H1 (cell line): ENCODE measurements at regions not wholly inside any gene's neighbourhood (a gene's known extent, or its start where the extent isn't known, plus 50 kb on each side); places are given as distances from the start of the nearest gene placed in this dataset.
A peak's percentile ranks its signal among the peaks of the same experiment; 100 is the strongest.

Experiments used
- CTCF ChIA-PET: fragments of 300-600 bp; sonication (Branson Sonifier 250); formaldehyde crosslinking; loops from one replicate; lab custom pipeline; 2021; ENCODE audit not compliant: partially characterized antibody; lab: Charles Lee
- POLR2A ChIA-PET: fragments of 300-600 bp; sonication (Branson Sonifier 250); formaldehyde crosslinking; loops from one replicate; lab custom pipeline; 2021; ENCODE audit warnings: inconsistent platforms; ENCODE audit not compliant: partially characterized antibody; lab: Charles Lee
- DNase-seq, 2 experiments: peaks; one replicate each; pipeline versions ENCODE4 v3.0.0 to v3.0.0-alpha.2; 2010 to 2022; ENCODE audit warnings: low spot score in 2 of 2, low read depth in 1 of 2, mixed read lengths in 1 of 2
- FAIRE-seq: peaks from 2 replicates; lab custom pipeline; 2011; peaks lifted over from hg19 to GRCh38; lab: Jason Lieb, UNC
- H2AFZ ChIP-seq: 2 replicates; pipeline ENCODE4 v1.8.1; 2012; ENCODE audit warnings: low read length, inconsistent platforms
- H2AK5ac ChIP-seq: 2 replicates; pipeline ENCODE4 v1.6.1; 2013; ENCODE audit warnings: low read depth, low read length
- H2BK120ac ChIP-seq: replicated peaks from 2 replicates; pipeline ENCODE3; 2013; ENCODE audit warnings: low read depth, low read length, inconsistent platforms
- H2BK12ac ChIP-seq: 2 replicates; pipeline ENCODE4 v1.6.1; 2013; ENCODE audit warnings: low read depth, low read length
- H2BK15ac ChIP-seq: 2 replicates; pipeline ENCODE4 v1.6.1; 2013; ENCODE audit warnings: low read length
- H2BK20ac ChIP-seq: 2 replicates; pipeline ENCODE4 v1.6.1; 2013; ENCODE audit warnings: low read length
- H2BK5ac ChIP-seq: 2 replicates; pipeline ENCODE4 v1.6.1; 2013; ENCODE audit warnings: low read depth, low read length
- H3K14ac ChIP-seq: 2 replicates; pipeline ENCODE4 v1.6.1; 2013; ENCODE audit warnings: inconsistent platforms; ENCODE audit not compliant: insufficient read length
- H3K18ac ChIP-seq: 2 replicates; pipeline ENCODE4 v1.6.1; 2013; ENCODE audit warnings: low read length; ENCODE audit errors: extremely low read depth
- H3K23ac ChIP-seq: 2 replicates; pipeline ENCODE4 v1.6.1; 2013; ENCODE audit warnings: inconsistent platforms; ENCODE audit not compliant: insufficient read length
- H3K23me2 ChIP-seq: 2 replicates; pipeline ENCODE4 v1.6.1; 2013; ENCODE audit warnings: low read depth, low read length
- H3K27ac ChIP-seq: 2 replicates; pipeline ENCODE4 v1.6.1; 2011; ENCODE audit warnings: low read depth, low read length, inconsistent platforms
- H3K27me3 ChIP-seq, 4 experiments: replicated peaks in 1 of 4; 1 replicate in 1 of 4; 2 replicates in 3 of 4; pipeline versions ENCODE4 v1.6.1 to v1.8.1; 2011 to 2013; ENCODE audit warnings: low read length in 3 of 4, mild to moderate bottlenecking in 3 of 4, inconsistent platforms in 2 of 4, mixed read lengths in 2 of 4, moderate library complexity in 1 of 4; ENCODE audit not compliant: control insufficient read depth in 3 of 4, insufficient read depth in 3 of 4; ENCODE audit errors: extremely low read depth in 1 of 4
- H3K36me3 ChIP-seq, 4 experiments: 2 replicates each; pipeline versions ENCODE4 v1.6.1 to v1.8.1; 2011 to 2013; ENCODE audit warnings: mild to moderate bottlenecking in 4 of 4, low read length in 3 of 4, moderate library complexity in 2 of 4, control low read depth in 1 of 4, inconsistent platforms in 1 of 4; ENCODE audit not compliant: insufficient read depth in 4 of 4, control insufficient read depth in 2 of 4
- H3K4ac ChIP-seq: replicated peaks from 2 replicates; pipeline ENCODE3; 2013; ENCODE audit warnings: low read length, low read depth, mixed read lengths, inconsistent platforms; ENCODE audit not compliant: insufficient read length
- H3K4me1 ChIP-seq, 4 experiments: replicated peaks in 1 of 4; 1 replicate in 1 of 4; 2 replicates in 3 of 4; pipeline versions ENCODE4 v1.6.1 to v1.8.1; 2011 to 2013; ENCODE audit warnings: low read length in 3 of 4, inconsistent platforms in 2 of 4, mixed read lengths in 1 of 4; ENCODE audit not compliant: insufficient read depth in 4 of 4, control insufficient read depth in 3 of 4
- H3K4me2 ChIP-seq, 2 experiments: 2 replicates each; pipeline versions ENCODE4 v1.6.1 to v1.8.1; 2011 to 2013; ENCODE audit warnings: low read depth in 2 of 2, low read length in 2 of 2, control low read depth in 1 of 2, inconsistent platforms in 1 of 2, mild to moderate bottlenecking in 1 of 2; ENCODE audit not compliant: insufficient read depth in 1 of 2
- H3K4me3 ChIP-seq, 4 experiments: fragments of 200-600, 300-600 bp in 1 of 4; sonication (generic), shearing (Covaris generic), sonication (Bioruptor Twin) in 1 of 4; 2 replicates each; pipeline versions ENCODE4 v1.5.1 to v1.8.1; 2011 to 2016; ENCODE audit warnings: low read length in 4 of 4, low read depth in 3 of 4, control low read depth in 2 of 4, inconsistent platforms in 2 of 4, mild to moderate bottlenecking in 2 of 4, mixed read lengths in 1 of 4, moderate library complexity in 1 of 4; ENCODE audit not compliant: insufficient read depth in 2 of 4; ENCODE audit errors: extremely low read depth in 1 of 4
- H3K56ac ChIP-seq: replicated peaks from 2 replicates; pipeline ENCODE3; 2013; ENCODE audit warnings: low read depth, mild to moderate bottlenecking, mixed read lengths, low read length, inconsistent platforms; ENCODE audit not compliant: insufficient read length
- H3K79me1 ChIP-seq: 2 replicates; pipeline ENCODE4 v1.6.1; 2013; ENCODE audit warnings: low read depth, low read length, control low read depth
- H3K79me2 ChIP-seq, 2 experiments: 2 replicates each; pipeline versions ENCODE4 v1.6.1 to v1.8.1; 2012 to 2013; ENCODE audit warnings: low read length in 2 of 2, mild to moderate bottlenecking in 2 of 2, inconsistent platforms in 1 of 2; ENCODE audit not compliant: insufficient read depth in 2 of 2, control insufficient read depth in 1 of 2
- H3K9ac ChIP-seq, 4 experiments: replicated peaks in 1 of 4; 1 replicate in 1 of 4; 2 replicates in 3 of 4; pipeline versions ENCODE4 v1.6.1 to v1.8.1; 2011 to 2013; ENCODE audit warnings: low read depth in 3 of 4, low read length in 3 of 4, control low read depth in 2 of 4, mild to moderate bottlenecking in 2 of 4, moderate library complexity in 2 of 4, inconsistent platforms in 1 of 4; ENCODE audit errors: extremely low read depth in 1 of 4
- H3K9me3 ChIP-seq, 2 experiments: 2 replicates each; pipeline versions ENCODE4 v1.6.1 to v1.8.1; 2012 to 2013; ENCODE audit warnings: mild to moderate bottlenecking in 2 of 2, moderate library complexity in 2 of 2, control low read depth in 1 of 2, inconsistent platforms in 1 of 2, low read depth in 1 of 2, low read length in 1 of 2, mixed read lengths in 1 of 2; ENCODE audit not compliant: insufficient read depth in 2 of 2
- H4K20me1 ChIP-seq, 2 experiments: replicated peaks in 1 of 2; 2 replicates each; pipeline versions ENCODE3 to v1.8.1; 2011 to 2013; ENCODE audit warnings: inconsistent platforms in 2 of 2, low read length in 2 of 2, mild to moderate bottlenecking in 1 of 2; ENCODE audit not compliant: insufficient read depth in 2 of 2, control insufficient read depth in 1 of 2
- H4K5ac ChIP-seq: 2 replicates; pipeline ENCODE4 v1.6.1; 2013; ENCODE audit warnings: low read length, low read depth, mixed read lengths, inconsistent platforms; ENCODE audit not compliant: insufficient read length
- H4K8ac ChIP-seq: 2 replicates; pipeline ENCODE4 v1.8.0; 2013; ENCODE audit warnings: mild to moderate bottlenecking, moderate library complexity, low read length, inconsistent platforms; ENCODE audit not compliant: insufficient read depth; ENCODE audit errors: extremely low read depth
- H4K91ac ChIP-seq: replicated peaks from 2 replicates; pipeline ENCODE3; 2013; ENCODE audit warnings: low read length, mixed read lengths, inconsistent platforms; ENCODE audit not compliant: insufficient read length
- BACH1 ChIP-seq: IDR thresholded peaks from 2 replicates; pipeline ENCODE4 v1.6.1; 2012; ENCODE audit warnings: low read length, improper control_type of control experiment
- FOSL1 ChIP-seq: IDR thresholded peaks from 2 replicates; pipeline ENCODE4 v1.6.1; 2011; ENCODE audit warnings: mild to moderate bottlenecking, low read depth, low read length, moderate library complexity; ENCODE audit not compliant: insufficient read depth
- MAFK ChIP-seq: IDR thresholded peaks from 2 replicates; pipeline ENCODE4 v1.6.1; 2012; ENCODE audit warnings: low read depth, mild to moderate bottlenecking, improper control_type of control experiment, low read length
- SP2 ChIP-seq: IDR thresholded peaks from 2 replicates; pipeline ENCODE4 v1.6.1; 2012; ENCODE audit warnings: mild to moderate bottlenecking, low read length, inconsistent platforms
- WGBS, 2 experiments: shearing (Covaris generic) in 1 of 2; methylation state at CpG; one replicate each; pipeline versions ENCODE4 v1.1.6 to v1.1.7; 2013 to 2015; ENCODE audit warnings: low lambda C conversion rate in 2 of 2, mixed read lengths in 2 of 2, inconsistent platforms in 1 of 2, low coverage in 1 of 2, missing lambda C conversion rate in 1 of 2; ENCODE audit not compliant: insufficient replicate concordance in 2 of 2, insufficient coverage in 1 of 2, insufficient read length in 1 of 2; ENCODE audit errors: extremely low coverage in 1 of 2, missing lambda C conversion rate in 1 of 2; 5-methylcytosine and 5-hydroxymethylcytosine counted together

DNA sequence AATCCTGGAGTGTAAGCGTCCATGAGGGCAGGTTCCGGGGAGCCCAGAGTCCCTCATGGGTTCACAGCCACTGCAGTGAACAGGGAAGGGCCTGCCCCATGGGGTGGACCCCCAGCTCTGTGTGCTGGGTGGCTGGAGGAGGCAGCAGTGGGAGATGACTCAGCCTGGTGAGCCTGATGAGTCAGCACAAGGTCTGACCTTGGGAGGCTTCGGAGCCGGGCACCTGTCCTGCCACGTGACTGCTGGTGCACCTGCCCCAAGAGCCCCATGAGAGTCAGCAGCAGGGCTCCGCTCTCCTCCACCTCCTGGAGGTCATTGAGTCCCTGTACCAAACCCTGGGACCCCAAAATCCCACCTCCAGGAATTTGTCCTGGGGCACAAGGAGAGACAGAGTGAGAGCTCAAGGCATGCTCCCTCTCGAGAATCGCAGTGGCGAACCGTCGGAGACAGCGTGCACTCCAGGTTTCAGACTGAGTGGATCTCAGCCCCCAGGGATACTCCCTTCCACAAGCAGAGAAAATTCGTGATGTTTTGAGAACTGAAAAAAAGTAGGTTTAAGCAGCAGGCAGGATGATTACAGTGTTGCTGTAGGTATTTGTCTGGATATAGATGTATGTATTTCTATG is 1221.7 kb downstream of the BRD1 start:
- Histone ChIP-seq H3K23ac (no peak overlapping the region), H2BK20ac (no peak overlapping the region), H2BK5ac (no peak overlapping the region; the same call in 1 of the 2 replicates), H4K8ac (no peak overlapping the region), H4K91ac (no peak overlapping the region), H3K4me3 (no peak overlapping the region), H2BK15ac (no peak overlapping the region), H3K9ac (no peak overlapping the region), H3K9me3 (peaks cover 0 to 3% of the 10 kb centered on the region in 2 experiments; a peak in 1 of 4 replicates), H3K79me2 (peaks cover 0 to 11% of the 10 kb centered on the region in 2 experiments; a peak in 2 of 4 replicates), H3K23me2 (peaks cover 7% of the 10 kb centered on the region), H3K27ac (no peak overlapping the region), H2AK5ac (no peak overlapping the region), H4K20me1 (peaks cover 0 to 14% of the 10 kb centered on the region in 2 experiments), H3K36me3 (no peaks in the 10 kb centered on the region; a peak in 1 of 8 replicates), H4K5ac (no peak overlapping the region), H2BK120ac (no peak overlapping the region), H3K4me2 (no peak overlapping the region), H3K14ac (no peak overlapping the region), H3K56ac (no peak overlapping the region), H2AFZ (no peak overlapping the region), H3K4ac (no peak overlapping the region), H3K18ac (no peak overlapping the region; the same call in 1 of the 2 replicates), H2BK12ac (no peak overlapping the region), H3K79me1 (peaks cover 5% of the 10 kb centered on the region; the same call in 1 of the 2 replicates), H3K27me3 (no peaks in the 10 kb centered on the region; a peak in 1 of 7 replicates), H3K4me1 (peaks cover 0 to 3% (median 0%) of the 10 kb centered on the region in 4 experiments; a peak in 3 of 7 replicates)
- WGBS, 2 experiments = 94% methylated on average over 13 of the region's 13 CpGs; no CpG with 5 or more reads in 1 of the 2 experiments
- ChIA-PET CTCF (no interaction called here), POLR2A (no interaction called here)
- FAIRE-seq (no peak), DNase-seq (no peak)
- TF ChIP-seq SP2 (no peak), MAFK (peak; percentile 32; the same call in 1 of the 2 replicates), BACH1 (peak; percentile 75), FOSL1 (no peak)
